GM19467 (cell line): ENCODE measurements at regions not wholly inside any gene's neighbourhood (a gene's known extent, or its start where the extent isn't known, plus 50 kb on each side); places are given as distances from the start of the nearest gene placed in this dataset.
"Not testable (repeated sequence)": the region's sequence is repeated elsewhere in the genome, so short reads cannot be mapped to it uniquely, and the experiment has no call there.

ENCODE experiments used
- ATAC-seq: cut with Tn5 transposase; IDR thresholded peaks from one replicate; pipeline ENCODE4 v1.9.1; 2021; ENCODE audit warnings: mild to moderate bottlenecking, moderate library complexity; ENCODE audit not compliant: unreplicated experiment

DNA sequence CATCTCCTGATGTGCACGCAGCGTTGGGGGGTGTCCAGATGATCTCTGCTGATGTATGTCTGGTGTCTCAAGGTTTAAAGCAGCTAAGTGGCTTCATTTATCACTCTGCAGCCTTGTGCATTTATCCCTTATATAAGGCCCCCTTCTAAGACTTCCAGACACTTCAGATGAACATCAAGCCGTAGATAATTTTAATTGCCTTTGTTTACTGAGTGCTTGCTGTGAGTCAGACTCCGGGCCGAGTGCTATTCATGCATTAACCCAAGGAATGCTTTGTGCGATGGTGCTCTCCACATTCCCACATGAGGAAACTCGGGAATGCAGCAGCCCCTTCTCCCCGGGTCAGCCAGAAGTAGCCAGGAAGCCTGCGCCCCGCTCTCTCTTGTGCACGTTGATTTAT, 328.6 kb upstream of the COBL start:
- no peak for ATAC-seq

DNA sequence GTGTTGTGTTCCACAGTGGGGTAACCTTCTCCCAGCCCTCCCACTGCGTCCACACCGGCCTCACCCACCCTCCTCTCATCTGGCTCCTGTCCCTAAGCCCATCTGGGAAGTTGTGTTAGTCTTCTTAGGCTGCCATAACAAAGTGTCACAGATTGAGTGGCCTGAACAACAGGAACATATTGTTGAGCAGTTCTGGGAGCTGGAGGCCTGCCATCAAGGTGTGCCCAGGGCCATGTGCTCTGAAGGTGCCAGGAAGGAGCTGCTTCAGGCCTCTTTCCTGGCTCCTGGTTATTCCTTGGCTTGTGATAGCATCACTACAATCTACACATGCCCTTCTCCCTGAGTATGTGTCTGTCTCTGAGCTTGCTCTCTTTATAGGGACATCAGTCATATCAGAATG, 327.6 kb upstream of the COBL start:
- no peak for ATAC-seq

DNA sequence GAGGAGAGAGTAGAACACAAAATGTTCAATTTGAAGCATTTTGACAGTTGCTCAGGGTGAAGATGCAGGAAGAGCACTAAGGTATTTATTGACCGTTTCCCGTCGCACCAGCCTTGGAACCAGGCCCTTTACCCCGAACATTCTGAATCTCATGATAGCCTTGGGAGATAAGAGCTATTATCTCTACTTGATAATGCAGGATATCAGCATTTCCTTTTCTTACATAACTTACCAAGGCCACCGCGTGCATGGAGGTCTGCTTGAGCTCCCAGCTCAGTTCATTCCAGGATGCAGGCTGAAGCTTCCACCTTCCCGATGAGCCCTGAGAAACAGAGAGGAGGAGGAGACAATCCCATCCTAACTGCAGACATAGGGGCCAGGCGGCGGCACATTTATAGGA, 324.2 kb upstream of the COBL start:
- ATAC-seq = no peak

DNA sequence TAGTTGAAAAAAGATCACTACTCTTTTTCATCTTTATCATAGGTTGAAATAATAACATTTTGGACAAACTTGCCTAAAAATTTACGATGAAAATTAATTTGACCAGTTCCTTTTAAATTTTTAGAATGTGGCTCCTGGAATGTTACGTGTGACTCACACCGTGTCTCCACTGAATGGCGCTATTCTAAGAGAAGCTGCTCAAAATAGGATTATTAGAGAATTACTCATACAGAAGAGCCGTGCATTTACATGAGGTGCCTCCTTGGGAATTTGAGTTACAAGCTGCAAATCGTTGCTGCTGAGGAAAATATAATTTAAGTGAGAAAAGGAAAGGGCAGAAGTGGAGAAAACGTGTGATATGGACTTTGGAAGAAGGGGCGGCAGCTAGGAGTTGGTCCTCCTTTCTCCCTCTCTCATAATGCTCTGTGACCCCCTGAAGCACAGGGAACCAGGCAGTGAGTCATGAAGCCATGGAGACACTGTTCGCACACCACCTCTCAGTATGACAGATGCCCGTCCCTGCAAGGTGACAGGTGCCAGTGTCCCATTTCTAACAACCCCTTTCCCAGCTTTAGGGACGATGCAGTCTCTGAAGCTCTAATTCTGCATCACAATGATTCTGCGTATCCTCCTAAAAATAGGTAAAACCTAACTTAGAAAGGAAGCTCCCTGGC, 323.2 kb upstream of the COBL start:
- ATAC-seq = no peak

DNA sequence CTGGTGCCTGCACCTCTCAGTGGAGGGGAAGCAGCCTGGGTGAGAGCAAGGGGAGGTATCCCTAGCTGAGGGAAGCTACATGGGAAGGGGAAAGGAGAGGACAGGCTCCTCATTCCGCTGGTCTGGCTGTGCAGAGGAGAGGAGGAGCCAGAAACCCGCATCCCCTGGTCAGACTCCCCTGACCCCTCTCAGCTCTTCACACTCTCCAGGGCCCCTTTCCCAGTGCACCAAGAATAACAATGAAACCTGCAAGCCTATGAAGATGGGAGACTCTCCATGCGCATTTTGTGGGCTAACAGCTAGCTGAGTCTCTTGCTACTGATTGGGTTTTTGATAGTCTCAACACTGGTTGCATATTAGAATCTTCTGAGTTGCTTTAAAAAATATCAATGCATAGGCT, 319.9 kb upstream of the COBL start:
- no peak for ATAC-seq

DNA sequence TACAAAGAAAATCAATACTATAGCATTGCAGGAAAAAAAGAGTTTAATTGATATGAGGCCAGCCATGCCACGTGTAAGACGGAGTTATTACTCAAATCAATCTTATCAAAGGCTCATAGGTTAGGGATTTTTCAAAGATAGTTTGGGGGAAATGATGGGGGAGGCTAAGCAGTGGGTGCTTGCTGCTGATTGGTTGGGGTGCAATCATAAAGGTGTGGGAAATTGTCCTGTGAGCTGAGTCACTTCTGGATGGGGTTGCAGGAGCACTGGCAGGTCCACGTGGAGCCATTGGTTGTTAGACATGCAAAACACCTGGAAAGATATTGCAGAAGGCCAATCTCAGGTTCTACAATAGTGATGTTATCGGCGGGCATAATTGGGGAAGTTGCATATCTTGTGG, 319.2 kb upstream of the COBL start:
- no peak for ATAC-seq

DNA sequence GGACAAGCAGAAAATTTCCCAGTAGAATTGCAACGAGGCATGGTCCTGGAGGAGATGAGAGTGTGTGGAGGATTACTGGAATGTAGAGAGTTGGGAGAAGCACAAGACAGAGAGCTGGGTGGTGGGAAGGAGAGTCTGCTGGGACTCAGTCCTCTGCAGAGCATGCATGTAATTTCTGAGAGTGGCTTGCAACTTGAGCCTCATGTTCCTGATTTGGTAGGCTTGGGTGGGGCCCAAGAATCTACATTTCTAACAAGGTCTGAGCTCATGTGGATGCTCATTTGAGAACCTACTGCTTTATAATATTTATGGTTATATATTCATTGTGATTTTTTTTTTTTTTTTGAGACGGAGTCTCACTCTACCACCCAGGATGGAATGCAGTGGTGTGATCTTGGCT, 317.9 kb upstream of the COBL start:
- ATAC-seq = no peak

DNA sequence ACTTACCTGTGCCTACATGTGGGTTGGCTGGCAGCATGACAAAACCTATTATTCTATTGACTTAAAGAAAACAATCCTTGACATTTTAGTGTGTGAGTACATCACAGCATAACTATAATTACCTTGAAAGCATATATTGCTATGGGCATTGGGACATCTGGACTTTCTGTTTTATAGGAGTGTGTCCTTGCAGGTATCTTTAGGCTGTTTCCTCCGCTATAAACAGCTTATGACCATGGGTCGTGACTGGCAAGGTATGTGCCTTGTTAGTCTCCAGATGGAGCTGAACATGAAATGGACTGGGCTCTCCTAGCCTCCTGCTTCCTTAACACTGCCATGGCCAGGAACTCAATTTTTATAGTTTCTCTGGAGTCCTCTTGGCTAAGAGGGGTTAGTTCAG, 317.4 kb upstream of the COBL start:
- no peak for ATAC-seq

DNA sequence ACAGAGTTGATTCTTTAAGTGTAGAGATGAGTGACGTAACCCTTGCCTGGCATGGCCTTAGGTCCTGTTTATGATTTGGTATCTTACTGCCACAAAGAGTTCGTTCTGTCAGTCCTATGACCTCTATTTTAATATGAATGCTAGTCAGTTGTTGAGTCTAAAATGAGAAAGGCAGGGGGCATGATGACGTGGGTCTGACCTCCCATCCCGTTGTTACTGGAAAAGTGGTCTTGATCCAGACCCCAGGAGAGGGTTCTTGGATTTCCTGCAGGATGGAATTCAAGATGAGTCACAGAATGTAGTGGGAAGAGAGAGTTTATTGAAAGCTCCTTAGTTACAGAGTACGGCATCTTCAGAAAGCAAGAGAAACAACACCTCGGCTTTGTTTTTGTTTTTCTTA, 317.0 kb upstream of the COBL start:
- ATAC-seq = no peak

DNA sequence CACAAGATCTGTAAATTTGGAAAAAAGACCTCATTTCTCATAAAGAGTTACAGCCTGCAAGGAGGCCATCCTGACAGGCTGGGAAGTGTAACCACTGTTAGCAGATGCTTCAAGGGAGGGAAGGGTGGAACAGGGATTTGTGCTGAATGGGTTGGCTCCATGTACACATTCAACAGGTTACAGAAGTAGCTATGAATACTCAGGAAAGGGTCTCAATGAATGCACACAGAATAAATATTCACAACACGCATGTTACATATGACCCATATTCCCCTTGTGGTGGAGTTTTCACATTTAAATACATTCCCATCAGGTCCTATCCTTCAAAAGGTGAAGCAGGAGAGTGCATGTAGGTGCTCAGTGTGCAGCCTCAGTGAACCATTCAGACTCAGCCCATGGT, 316.4 kb upstream of the COBL start:
- no peak for ATAC-seq

DNA sequence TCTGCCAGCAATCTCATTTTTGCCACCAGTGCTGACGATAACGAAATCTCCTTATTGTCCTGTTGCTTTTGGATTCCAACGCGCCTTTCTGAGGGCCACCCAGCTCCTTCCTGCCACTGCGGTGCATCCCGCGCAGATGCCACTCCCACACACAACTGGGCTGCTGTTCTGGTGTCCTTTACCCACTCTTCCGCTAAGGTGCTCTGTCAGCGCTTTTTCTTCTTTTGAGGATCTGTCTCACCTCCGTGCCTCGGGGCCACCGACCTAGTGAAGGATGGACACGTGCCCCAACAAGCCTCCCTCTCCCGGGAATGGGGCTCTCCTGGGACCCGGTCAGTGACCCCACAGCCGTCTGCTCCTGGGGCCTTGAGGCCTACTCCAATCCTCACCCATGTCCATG, 314.3 kb upstream of the COBL start:
- no peak for ATAC-seq

DNA sequence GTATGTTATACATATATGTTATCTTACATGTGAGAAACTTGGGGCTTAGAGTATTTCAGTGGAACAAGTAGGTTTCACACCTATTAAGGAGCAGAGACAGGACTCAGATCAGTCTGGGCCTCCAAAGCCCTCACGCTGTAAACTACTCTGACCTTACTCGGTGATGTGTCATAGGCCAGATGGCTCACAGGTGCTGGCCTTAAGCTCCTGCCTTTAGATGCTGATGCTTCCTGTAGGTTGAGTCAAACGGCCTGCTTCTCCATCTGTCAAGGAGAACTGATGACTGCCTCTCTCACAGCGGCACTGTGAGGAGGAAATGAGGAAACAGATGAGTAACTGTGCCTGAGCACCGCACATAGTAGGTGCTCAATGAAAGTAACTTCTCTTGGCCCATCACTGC, 312.6 kb upstream of the COBL start:
- ATAC-seq = no peak

DNA sequence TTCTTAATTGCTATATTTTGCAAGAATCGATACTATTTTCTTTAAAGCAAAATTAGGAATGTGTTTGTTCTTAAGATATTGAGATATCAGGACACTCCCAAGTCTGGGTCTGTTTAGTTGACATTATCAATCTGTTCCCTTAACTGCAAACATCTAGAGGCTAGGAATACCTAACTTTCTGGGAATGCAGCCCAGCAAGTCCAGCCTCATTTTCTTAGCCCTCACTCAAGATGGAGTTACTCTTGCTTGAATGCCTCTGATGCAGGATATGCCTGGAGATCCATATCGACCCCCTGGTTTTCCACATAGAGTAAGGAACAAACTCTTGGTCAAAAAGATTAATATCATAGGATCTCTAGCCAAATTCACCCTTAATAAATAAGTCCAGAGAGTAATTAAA, 305.3 kb upstream of the COBL start:
- no peak for ATAC-seq

DNA sequence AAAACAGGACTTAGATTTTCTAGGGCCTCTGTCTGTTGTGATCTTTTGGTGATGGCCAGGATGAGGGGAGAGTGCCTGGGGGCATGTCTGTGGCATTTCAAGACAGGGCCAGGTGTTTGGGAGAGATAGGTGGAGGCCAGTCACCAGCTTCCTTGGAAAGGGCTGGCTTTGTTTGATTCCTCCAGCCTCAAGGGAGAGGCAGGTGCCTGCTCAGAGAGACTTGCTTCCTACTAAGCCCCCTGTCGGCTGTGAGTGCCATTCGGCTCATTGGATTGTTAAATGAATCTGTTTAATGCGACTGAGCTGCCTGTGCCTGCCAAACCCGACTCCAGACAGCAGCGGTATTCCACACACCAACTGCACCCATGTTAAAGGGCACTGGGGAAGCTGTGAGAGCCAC, 304.1 kb upstream of the COBL start:
- no peak for ATAC-seq

DNA sequence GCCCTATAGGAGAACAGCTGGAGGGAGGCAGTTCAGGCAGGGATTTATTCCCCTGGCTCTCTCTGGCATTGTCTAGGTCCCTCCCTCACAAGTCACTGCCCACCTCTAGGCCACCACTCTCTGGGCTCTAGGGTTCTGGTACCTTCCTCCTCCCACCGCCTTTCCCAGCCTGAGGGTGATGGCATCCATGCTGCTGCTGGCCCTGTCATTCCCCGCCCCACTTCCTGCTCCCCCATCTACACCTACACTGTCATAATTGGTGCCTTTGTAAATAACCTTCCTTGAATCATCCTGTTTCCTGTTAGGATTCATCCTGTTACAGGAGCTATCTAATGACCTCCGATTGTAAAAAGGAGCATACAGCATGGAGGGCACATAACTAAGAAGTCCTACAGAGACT, 303.3 kb upstream of the COBL start:
- ATAC-seq = no peak

DNA sequence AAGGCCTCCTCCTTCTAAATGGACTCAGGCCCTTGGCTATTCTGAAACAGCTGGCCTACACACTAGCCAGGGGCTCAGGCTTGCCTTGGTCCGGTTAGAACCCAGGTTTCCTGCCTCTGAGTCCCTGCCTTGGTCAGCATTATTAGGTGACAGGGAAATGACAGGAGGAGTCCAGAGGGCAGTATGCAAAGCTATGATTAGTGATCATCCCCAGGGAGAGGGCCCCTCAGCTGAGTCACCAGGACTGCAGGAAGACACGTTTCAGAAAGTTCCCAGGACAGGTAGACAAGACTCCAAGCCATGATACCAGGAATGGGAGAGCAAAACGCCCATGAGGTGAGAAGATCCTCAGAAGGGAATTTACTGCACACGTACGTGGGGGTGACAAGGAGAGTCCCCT, 301.1 kb upstream of the COBL start:
- no peak for ATAC-seq

DNA sequence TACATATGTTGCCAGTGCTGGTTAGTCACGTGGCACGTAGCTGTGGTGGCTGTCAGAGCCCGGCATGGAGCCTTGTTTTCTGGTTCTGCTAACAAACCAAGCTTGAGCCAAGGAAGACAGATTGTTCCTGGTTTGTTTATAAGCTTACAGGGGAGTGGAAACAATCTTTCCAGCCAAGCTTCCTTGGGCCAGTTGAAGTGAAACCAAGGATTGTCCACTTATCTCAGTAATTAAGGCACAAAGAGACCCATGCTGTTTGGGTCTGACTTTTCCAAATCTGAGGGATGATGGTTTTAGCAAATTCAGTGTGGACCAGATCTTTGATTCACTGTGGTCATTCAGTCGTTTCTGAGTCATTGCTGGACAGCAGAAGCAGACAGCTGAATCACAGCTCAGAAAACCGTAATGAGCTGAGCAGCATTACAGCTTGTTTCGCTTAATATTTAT, 297.3 kb upstream of the COBL start:
- ATAC-seq = no peak

DNA sequence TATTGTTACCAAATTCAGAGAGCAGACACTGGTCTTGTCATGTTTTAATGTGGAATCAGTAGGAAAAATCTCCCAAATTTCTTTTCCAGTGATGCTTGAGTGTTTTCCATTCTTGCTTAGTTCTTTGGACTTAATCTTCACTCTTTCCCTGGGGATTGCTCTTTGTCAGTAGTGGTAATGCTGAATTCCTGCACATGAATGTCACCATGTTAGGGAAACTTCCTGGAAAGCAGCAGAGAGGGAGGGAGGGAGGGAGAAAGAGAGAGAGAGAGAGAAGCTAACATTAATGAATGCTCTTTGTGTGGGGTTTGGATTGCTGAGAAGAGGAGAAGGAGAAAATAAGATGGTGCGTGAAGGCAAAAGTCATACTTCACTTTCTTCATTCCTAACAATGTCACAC, 295.3 kb upstream of the COBL start:
- ATAC-seq = no peak

DNA sequence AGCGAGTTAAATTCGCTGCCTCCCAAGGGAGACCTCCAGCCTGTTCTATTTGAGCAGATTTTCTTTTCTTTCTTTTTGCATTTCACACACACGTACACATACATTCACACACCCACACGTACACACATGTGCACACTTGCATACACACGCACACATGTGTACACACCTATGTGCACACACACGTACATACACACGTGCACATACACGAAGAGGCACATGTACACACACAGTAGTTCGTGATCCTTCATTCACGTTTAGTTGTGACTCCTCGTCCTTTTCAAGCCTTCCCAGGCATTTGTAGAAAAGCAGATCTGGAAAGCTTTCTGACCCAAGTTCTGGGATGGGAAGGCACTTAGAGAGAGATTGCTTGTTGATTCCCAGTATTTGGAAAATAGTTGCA, 290.8 kb upstream of the COBL start:
- ATAC-seq = no peak

DNA sequence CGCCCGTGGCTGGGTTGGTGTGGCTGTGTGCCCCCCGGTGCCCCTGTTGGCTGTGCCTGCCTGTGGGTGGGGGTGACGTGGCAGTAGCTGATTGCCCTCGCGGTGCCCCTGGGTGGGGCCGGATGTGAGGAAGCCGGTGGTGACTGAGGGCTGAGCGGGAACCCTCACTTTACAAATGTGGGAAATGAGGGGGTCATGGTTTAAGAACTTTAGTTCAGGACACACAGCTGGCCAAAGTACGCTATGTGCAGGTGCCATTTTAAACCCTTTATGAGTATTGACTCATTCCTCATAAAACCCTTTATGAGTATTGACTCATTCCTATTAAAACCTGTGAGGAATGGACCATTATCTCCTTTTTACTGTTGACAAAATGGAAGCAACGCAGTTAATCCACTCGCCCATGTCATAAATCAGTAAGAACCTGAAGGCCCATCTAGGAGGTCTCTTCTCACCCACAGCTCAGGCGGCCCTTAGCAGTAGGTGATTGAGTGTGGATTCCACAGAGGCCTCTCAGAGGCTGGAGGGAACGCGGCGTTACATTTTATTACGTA, 290.1 kb upstream of the COBL start:
- ATAC-seq = no peak

DNA sequence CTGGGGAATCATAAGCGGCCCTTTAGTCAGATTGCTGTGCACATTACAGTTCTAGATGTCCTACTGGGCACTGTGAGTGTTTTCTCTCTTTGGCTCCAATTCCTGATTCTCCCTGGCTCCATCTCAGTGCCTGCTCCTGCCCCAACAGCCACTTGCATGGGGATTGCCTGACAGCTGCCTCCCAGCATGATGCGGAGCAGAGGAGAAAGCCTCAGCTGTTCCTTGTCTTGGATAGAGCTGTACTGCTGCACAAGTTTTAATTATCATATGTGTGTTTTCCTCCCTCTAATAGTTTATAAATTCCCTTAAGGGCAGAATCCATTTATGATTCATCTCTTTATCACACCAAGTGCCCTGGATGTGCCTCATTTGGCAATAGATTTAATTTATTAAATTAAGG, 285.8 kb upstream of the COBL start:
- ATAC-seq = no peak

DNA sequence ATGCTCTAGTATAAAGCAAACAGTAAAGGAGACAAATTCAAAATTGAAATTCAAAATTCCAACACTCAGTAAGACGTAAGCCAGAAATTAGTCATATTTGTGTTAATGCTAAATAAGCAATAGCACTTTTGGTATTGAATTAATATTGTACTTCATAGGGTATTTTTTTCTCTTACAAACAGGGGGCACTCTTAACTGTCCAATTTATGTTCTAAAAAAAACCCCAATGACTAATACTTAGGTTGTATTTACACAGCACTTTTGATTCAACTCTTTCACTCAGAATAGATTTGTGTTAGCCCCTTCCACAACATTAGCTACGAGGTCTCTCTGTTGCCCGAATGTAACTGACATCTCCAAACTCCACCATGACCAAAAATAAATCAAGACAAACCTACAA, 284.9 kb upstream of the COBL start:
- no peak for ATAC-seq

DNA sequence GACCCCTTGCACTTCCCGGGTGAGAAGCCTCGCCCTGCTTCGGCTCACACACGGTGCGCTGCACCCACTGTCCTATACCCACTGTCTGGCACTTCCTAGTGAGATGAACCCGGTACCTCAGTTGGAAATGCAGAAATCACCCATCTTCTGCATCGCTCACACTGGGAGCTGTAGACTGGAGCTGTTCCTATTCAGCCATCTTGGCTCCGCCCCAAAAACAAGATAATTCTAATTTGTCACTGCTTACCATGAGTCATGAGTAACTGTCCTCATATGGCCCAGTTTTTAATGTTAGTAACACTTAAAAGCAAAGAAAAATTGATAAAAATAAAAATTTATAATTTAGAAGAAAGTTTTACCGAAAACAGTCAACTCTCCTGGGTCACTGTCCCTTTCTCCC, 283.3 kb upstream of the COBL start:
- not testable (repeated sequence) for ATAC-seq
